HG02943 (cell line): ENCODE measurements at regions not wholly inside any gene's neighbourhood (a gene's known extent, or its start where the extent isn't known, plus 50 kb on each side); places are given as distances from the start of the nearest gene placed in this dataset.

Experiments
- ATAC-seq: cut with Tn5 transposase; IDR thresholded peaks from one replicate; pipeline ENCODE4 v1.9.1; 2021; ENCODE audit warnings: mild to moderate bottlenecking, low read depth, moderate library complexity; ENCODE audit not compliant: unreplicated experiment

GRCh38 chr20:24340933-24341332 lies 128.5 kb upstream of the SYNDIG1 start:
- no peak for ATAC-seq

- ATAC-seq: no peak
Observed at GRCh38 chr20:24339210-24339641, 130.2 kb upstream of the SYNDIG1 start.

GRCh38 chr20:24337551-24337950 lies 131.9 kb upstream of the SYNDIG1 start:
- no peak for ATAC-seq

- no peak for ATAC-seq
Observed at GRCh38 chr20:24337069-24337468, 132.4 kb upstream of the SYNDIG1 start.

GRCh38 chr20:24334830-24335229 lies 134.6 kb upstream of the SYNDIG1 start:
- no peak for ATAC-seq

GRCh38 chr20:24332956-24333355 lies 136.5 kb upstream of the SYNDIG1 start:
- ATAC-seq: no peak

- no peak for ATAC-seq
Observed at GRCh38 chr20:24331939-24332338, 137.5 kb upstream of the SYNDIG1 start.

- no peak for ATAC-seq
Observed at GRCh38 chr20:24328901-24329300, 140.5 kb upstream of the SYNDIG1 start.

- ATAC-seq: no peak
Observed at GRCh38 chr20:24321973-24322372, 147.5 kb upstream of the SYNDIG1 start.

- no peak for ATAC-seq
Observed at GRCh38 chr20:24318569-24319352, 150.7 kb upstream of the SYNDIG1 start.

- no peak for ATAC-seq
Observed at GRCh38 chr20:24317224-24317623, 152.2 kb upstream of the SYNDIG1 start.

GRCh38 chr20:24316731-24317130 lies 152.7 kb upstream of the SYNDIG1 start:
- no peak for ATAC-seq

GRCh38 chr20:24314053-24314452 lies 155.4 kb upstream of the SYNDIG1 start:
- ATAC-seq: no peak

- ATAC-seq: no peak
Observed at GRCh38 chr20:24309596-24309995, 159.8 kb upstream of the SYNDIG1 start.

- ATAC-seq: no peak
Observed at GRCh38 chr20:24305371-24305770, 164.1 kb upstream of the SYNDIG1 start.

- ATAC-seq: no peak
Observed at GRCh38 chr20:24304291-24304690, 165.1 kb upstream of the SYNDIG1 start.

- ATAC-seq: no peak
Observed at GRCh38 chr20:24303393-24304170, 165.8 kb upstream of the SYNDIG1 start.

GRCh38 chr20:24297993-24298392 lies 171.4 kb upstream of the SYNDIG1 start:
- no peak for ATAC-seq

- no peak for ATAC-seq
Observed at GRCh38 chr20:24296477-24297261, 172.8 kb upstream of the SYNDIG1 start.

GRCh38 chr20:24291014-24291413 lies 178.4 kb upstream of the SYNDIG1 start:
- no peak for ATAC-seq
